Activated CD8-positive, alpha-beta memory T cell treated with anti-CD3 and anti-CD28 coated beads for 36 hours (primary cell): ENCODE measurements at regions not wholly inside any gene's neighbourhood (a gene's known extent, or its start where the extent isn't known, plus 50 kb on each side); places are given as distances from the start of the nearest gene placed in this dataset.

Experiments
- CTCF ChIA-PET: fragments of 350-600 bp; sonication (Branson Sonifier 250); formaldehyde crosslinking; loops from one replicate; lab custom pipeline; 2021; ENCODE audit warnings: antibody characterized with exemption; lab: Charles Lee
- POLR2A ChIA-PET: fragments of 350-600 bp; sonication (Branson Sonifier 250); formaldehyde crosslinking; loops from one replicate; lab custom pipeline; 2021; ENCODE audit warnings: antibody characterized with exemption; lab: Charles Lee

DNA sequence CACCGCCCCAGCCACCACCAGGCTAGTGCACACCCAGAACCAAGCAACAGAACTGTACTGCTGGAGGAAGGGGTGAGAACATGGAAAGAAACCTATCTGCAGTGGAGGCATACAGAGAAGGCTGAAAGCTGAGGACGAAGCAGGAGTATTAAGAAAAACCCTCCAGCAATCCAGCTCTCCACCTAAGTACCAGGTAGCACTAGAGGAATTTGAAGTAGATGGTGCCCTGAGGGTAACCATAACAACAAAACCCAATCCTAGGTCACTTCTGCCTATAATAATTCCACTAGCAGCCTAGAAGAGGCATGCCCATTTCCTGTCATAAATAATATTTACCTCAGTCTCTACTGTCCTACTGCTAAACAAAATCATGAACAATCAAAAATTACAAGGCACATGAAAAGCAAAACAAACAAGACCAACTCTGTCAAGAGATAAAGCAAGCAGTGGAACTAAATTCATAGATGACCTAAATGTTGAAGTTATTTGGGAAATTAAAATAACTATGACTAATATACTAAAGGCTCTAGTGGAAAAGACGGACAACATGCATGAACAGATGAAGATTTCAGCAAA lies 51.1 kb downstream of the HYCC1 start:
- CTCF ChIA-PET, result no interaction called here

DNA sequence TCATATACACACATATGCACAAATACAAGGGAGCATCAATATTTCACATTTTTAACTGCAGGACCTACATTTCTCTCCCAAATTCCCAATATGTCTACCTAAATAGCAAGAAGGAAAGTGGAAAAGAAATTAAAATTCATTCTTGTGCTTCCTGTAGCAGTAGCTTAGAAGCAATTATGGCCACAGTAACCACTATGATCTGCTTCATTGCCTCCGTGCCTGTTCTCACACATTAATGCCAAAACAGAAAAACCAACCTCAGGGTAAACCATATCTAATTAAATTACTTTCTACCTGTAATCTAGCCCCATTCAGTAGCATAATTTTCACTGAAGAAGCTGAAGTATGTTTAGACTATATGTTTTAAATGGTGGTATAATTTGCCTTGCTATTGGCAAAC lies 55.2 kb downstream of the HYCC1 start:
- ChIA-PET CTCF (no interaction called here), POLR2A (interaction anchor here (0.7 kb wide), 1 partner anchor 269 kb away, joined by 4 read pairs; no protein-coding TSS in a partner anchor)

More for the DNA sequence above, 51.1 kb downstream of the HYCC1 start:
- POLR2A ChIA-PET, result no interaction called here

DNA sequence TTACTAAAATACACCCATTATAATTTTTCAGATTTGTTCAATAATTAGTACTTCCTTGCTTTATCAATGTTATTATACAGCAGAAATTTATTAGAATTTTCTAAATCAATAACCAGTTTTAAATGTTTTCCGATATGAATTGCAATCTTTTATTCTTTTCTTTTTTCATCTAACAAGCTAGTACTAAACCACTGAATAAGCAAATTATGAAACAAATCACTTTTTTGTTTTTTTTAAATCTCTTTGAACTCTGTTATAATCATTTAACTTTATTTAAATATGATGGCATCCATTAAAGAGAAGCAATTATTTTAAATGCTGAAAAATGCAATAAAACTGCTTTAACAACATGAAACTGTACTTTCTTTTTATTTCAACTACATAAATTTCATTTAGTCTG lies 59.7 kb downstream of the HYCC1 start:
- POLR2A ChIA-PET, result no interaction called here
- CTCF ChIA-PET, result no interaction called here

DNA sequence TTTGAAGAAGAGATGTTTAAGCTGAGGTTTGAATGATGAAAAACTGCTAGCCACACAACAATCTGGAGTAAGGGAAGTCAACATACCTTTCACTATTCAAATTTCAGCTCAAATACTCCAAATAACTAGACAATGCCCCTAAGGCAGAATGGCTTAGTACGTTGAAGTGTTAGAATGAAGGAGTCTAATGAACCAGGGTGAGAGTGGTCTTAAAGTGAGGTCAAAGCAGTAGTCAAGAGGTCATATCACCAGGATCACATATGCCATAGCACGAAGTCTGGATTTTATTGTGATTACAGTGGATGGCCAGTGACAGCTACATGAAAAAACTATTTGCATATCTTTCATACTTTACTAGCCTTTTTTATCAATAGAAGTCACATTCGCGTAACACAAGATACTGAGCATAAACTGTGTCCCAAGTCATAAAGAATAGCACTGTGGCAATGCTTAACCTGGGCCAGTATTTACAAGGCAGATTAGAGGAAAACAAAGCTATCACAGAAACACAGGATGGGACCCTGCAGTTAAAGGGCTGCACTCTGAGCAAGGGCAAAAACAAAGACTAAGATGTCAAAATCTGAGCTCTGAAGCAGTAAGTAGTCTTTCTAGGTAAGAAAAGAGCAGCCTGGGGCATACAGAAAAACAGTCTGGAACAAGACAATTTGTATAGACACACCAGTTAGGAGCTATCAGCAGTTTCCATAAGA lies 61.5 kb downstream of the HYCC1 start:
- ChIA-PET CTCF (no interaction called here), POLR2A (no interaction called here)

DNA sequence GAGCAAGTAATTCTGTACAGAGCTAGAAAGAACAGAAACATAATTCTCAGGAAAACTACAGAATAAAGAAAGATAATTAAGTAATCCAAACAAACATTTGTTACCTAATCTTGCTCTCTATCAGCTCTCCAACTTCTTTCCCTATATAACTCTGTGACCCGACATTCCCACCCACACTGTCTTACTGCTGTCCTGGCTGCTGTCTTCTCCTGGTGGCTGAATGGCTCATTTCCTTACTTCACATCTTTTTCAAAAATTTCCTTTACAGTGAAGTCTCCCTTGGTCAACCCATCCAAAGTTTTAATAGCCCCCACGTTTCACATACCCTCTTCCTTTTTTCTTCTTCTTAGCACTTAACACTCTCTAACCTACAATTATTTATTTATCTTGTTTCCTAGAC lies 64.0 kb downstream of the HYCC1 start:
- CTCF ChIA-PET, result no interaction called here

DNA sequence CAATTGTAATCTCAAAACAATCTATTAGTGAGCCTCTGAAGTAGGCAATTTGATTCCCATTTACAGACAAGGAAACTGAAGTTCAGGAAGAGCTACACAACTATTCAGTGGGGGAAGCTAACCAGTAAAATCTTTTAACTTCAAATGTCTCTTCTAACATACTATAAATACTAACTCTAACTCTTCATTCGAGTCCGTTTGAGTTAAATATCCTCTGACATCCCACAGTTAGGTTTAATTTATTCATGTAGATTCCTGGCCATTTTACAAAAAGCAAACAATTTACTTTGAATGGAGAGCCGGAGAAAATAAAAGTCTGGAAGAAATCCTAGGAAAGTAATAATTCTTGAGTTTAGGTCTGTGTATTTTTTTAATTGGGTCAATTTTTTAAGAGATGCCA lies 64.7 kb downstream of the HYCC1 start:
- ChIA-PET POLR2A (no interaction called here), CTCF (no interaction called here)

More for the DNA sequence above, 64.0 kb downstream of the HYCC1 start:
- POLR2A ChIA-PET, result no interaction called here

DNA sequence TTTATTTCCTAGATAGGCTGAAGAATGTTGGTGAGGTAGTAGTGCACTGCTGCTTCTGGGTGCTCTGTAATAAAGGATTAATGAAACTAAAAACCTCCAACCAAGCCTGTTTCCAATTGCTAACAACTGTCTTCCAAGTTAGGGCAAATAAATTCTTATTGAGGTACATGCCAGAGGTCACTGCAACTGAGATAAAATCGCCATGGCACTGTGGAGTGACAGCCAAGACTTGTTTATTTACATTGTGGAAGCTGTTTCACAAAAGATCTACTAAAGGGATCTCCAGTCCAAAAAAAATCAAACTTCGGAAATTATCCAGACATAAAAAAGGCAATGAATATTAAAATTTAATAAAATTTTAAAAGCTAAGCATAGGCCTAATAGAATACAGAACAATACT lies 65.2 kb downstream of the HYCC1 start:
- CTCF ChIA-PET, result no interaction called here
- POLR2A ChIA-PET, result no interaction called here

DNA sequence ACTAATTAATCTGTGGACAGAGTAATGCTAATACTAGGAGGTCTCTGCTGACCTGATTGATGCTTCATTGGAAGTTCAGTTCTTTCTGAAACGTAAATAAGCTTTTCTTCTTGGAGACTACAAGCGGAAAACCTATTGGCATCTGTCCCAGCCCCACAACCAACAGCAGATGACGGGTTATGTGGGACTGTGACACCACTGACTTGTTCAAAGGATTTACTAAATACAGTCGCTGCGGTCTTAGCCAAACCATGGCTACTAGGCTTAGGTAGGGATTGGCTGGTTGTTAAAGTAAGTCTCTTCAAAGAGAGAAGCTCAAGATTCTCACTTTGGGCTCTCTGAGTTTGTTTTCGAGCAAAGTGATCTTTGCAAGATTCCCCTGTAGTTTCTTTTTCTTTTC lies 68.3 kb downstream of the HYCC1 start:
- CTCF ChIA-PET, result no interaction called here
- POLR2A ChIA-PET, result interaction anchor here (0.6 kb wide), 1 partner anchor 58 kb away, joined by 4 read pairs; no protein-coding TSS in a partner anchor

DNA sequence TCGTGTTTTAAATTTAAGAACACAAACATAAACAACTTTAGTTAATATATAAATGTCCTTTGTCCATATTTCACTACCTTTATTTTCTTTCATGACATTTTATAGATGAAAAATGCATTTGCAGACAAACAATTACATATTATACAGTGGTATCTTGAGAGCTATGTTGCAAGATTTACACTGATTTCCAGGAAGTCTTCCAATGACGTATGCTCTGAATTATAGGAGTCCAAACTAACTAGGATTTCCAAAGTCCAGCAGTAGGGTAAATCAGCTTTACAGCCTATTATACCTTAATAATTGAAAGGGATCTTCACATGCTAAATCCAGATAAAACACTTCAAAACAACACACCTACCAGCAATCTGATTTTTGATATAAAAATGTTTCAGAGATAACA lies 69.4 kb downstream of the HYCC1 start:
- ChIA-PET POLR2A (no interaction called here), CTCF (no interaction called here)

DNA sequence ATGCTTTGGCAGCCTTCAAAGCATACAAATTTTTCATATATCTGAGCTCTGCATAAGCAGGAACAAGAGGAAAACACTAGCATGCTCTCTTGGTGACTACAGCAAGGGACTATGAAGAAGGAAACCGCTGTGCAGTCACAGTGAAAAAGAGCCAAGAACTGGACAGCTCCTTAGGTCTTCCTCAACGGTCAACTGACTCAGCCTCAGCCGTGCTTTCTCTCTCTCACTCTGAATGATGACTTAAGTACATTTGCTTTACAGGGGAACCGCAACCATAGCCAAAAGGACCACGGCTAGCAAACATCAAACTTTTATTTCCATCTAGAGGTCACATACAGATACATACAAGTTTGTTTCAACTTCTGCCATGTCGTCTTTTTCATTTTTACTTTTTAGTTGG lies 69.9 kb downstream of the HYCC1 start:
- POLR2A ChIA-PET, result no interaction called here
- CTCF ChIA-PET, result no interaction called here

DNA sequence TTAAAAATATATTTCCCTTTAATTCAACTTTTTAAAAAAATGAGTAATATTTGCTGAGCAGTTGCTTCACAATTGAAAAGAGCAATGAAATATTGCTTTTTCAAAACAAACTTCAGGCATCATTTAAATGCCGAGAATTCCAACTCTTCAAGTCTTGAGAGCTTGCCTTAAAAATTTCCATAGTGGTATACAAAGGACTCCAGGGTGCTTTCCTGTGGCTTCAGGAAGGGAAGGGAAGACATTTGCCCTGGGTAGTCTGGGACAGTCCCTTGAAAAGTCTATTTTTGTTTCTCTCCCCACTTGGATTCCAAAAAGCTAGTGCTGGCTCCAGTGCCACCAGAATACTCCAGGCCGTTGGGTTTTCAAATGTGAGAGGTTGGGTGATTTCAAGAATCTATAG lies 71.7 kb downstream of the HYCC1 start:
- CTCF ChIA-PET, result no interaction called here
- POLR2A ChIA-PET, result no interaction called here

DNA sequence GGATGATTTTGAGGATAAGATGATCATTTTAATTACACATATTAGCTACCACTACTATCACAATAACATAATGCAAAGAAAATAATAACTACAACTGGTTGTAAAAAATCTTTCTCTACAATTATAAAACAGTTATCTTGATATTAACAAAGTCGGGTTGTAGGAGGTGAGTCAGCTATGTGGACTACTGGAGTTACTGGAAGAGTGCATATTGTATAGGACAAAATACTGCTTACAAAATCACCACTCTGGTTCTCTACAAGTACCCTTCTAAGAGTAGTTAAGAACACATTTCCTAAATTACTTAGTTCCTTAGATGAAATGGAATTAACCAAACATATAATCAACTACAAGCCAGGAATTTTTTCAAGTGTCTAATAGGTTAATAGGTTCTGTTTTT lies 74.1 kb downstream of the HYCC1 start:
- CTCF ChIA-PET, result no interaction called here
- POLR2A ChIA-PET, result no interaction called here

DNA sequence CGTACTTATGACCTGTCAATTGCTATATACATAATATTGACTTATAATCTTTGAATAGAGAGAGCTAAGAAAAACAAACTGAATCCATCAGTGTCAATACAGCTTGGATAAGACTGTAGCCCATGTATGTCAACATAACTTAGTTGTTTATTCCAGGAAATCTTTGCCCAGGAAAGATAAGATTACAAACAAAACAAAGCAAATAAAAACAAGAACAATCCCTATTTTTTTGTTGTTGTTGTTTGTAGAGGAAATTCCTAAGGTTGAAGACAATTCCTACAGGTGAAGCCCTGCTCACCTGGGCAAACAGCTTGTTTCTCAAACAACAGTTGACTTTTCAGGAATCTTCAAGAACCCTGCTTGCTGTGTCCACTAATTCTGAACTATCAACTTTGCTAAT lies 76.0 kb downstream of the HYCC1 start:
- ChIA-PET POLR2A (no interaction called here), CTCF (no interaction called here)

DNA sequence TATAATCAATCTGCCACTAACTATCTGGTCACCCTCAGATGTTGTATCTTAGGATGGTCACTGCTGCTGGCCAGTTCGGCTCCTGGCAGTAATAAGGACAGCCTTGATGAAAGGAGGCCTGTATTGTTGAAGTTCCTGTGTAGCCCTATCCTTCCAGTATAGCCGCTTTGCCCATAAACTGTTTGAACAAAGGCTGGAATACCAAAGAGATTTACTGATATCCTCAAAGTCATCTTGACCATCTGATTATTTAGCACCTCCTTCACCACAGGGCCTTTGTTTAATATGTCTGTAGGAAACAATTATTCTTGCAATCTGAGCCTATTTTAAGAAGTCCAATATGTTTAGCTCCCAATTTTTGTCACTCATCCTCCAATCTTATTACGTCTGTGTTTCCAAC lies 77.7 kb downstream of the HYCC1 start:
- POLR2A ChIA-PET, result no interaction called here
- CTCF ChIA-PET, result no interaction called here

DNA sequence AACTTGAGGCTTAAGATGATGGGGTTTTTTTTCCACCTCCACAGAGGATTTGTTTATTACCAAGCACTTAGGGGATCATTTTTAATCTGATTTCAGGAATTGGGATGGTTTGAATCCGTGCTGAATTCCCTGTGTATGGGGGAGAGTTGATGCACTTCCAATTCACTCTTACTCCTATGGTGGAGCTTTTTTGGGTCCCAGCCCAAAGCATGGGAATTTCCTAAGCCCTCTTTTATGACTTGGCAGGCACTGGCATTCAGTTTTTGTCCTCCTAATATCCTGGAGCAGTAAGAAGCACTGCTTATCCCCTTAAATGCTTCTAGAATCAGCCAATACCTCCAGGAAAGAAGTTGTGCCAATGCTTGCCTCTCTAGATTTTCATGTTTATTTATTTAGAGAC lies 78.7 kb downstream of the HYCC1 start:
- CTCF ChIA-PET, result interaction anchor here (0.6 kb wide), 1 partner anchor 78 kb away, joined by 3 read pairs; no protein-coding TSS in a partner anchor
- POLR2A ChIA-PET, result no interaction called here

DNA sequence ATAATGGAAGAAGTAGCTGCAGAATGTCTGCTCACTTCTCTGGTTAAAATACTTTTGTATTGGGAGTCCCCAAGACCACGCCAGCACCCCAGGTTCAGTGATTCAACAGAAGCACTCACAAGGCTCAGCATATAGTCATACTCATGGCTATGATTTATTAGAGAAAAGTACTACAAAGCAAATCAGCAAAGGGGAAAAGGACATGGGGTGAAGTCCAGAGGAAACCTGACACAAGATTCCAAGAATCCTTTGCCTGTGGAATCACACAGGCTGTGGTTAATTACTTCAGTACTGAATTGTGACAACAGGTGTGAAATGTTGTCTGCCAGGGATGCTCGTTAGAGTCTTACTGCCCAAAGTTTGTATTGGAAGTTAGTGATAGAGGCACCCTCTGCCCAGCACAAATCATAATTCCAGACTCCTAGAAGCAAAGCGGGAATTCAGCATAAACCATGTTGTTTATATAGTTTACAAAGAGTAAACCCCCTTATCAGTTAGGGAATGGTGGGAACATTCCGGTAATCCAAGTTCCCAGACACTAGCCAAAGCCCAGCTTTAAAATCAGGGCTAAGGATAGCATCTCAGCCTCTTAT lies 79.4 kb downstream of the HYCC1 start:
- POLR2A ChIA-PET, result no interaction called here
- CTCF ChIA-PET, result no interaction called here

DNA sequence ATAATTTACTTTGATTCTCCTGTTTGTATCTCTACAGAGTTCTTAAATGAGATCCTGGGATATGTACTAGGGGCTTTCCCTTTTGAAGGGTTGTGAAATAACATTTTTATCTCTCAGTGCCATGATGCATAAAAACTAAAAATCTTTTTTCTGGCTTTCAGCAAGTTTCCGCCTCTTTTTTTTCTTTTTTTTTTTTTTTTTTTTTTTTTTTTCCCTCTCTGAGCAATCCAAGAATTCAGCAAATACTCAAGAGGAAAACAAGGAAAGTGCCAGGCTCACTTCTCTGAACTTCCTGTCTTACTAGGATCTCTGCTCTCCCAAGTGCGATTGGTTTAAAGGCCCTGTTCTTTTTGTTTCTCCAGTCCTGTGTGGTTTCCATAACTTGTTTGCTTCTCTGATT lies 79.9 kb downstream of the HYCC1 start:
- ChIA-PET POLR2A (no interaction called here), CTCF (no interaction called here)

DNA sequence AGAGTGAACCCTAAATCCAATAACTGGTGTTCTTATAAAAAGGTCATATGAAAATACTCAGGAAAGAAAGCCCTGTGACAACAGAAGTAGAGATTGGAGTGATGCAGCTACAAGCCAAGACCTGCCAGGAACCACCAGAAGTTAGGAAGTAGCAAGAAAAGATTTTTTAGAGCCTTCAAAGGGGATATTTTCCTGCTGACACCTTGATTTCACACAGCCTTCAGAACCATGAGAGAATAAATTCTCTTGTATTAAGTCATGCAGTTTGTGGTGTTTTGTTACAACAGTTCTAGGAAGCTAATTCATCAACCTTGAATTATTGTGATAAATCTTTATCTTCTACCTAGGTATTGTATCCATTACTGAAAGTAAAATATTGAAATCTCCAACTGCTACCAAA lies 81.0 kb downstream of the HYCC1 start:
- CTCF ChIA-PET, result no interaction called here
- POLR2A ChIA-PET, result no interaction called here

DNA sequence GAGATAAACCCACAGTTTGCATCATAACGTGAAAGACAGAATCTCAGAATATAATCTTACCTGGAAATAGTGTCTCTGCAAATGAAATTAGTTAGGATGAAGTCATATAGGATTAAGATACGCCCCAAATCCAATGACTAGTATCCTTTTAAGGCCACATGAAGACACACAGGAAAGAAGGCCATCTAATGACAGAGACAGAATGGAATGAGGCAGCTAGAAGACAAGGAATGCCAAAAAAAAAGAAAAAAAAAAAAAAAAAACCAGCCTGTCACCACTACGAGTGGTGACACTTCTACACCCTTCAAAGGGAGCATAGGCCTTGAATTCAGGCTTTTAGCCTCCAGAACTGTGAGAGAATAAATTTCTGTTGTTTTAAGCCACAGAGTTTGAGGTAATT lies 82.9 kb downstream of the HYCC1 start:
- ChIA-PET POLR2A (no interaction called here), CTCF (no interaction called here)

DNA sequence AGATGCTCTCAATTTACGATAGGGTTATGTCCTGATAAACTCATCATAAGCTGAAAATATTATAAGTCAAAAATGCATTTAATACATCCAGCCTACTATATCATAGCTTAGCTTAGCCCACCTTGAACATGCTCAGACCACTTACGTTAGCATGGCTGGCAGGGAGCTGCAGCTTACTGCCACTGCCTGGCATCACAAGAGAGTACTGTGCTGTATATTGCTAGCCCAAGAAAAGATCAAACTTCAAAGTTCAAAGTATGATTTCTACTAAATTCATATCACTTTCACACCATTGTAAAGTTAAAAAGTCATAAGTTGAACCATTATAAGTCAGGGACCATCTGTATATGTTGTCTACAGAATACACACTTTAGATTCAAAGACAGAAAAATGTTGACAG lies 91.6 kb downstream of the HYCC1 start:
- ChIA-PET POLR2A (no interaction called here), CTCF (no interaction called here)
